ENCODE measurements at regions not wholly inside any gene's neighbourhood (a gene's known extent, or its start where the extent isn't known, plus 50 kb on each side); places are given as distances from the start of the nearest gene placed in this dataset.

GRCh38 chr16:73510852-73511251 is 462.9 kb upstream of the ZFHX3 start:
- Histone ChIP-seq H3K36me3 (no peaks in the 10 kb centered on the region), H3K27ac (no peak overlapping the region), H3K9me3 (no peaks in the 10 kb centered on the region), H3K4me1 (no peaks in the 10 kb centered on the region), H3K27me3 (no peaks in the 10 kb centered on the region), H3K4me3 (no peak overlapping the region)
- DNase-seq (no peak), ATAC-seq (no peak)
- TF ChIP-seq CTCF (IDR thresholded peaks at IDR 0.05) (no peak), POLR2A (IDR thresholded peaks at IDR 0.05) (no peak)
- 69 to 93% (median 81%) methylated on average over 3 of the region's 3 CpGs for WGBS, 4 donors
- intact Hi-C loops (cut with DNase I): no loop called here

GRCh38 chr16:73506568-73507056 is 458.7 kb upstream of the ZFHX3 start:
- no peaks in the 10 kb centered on the region for H3K36me3 ChIP-seq
- ATAC-seq (no peak), DNase-seq (no peak)
- peaks cover 0 to 4% (median 0%) of the 10 kb centered on the region in 12 donors for H3K4me1 ChIP-seq
- no peaks in the 10 kb centered on the region for H3K27me3 ChIP-seq
- no peak overlapping the region for H3K4me3 ChIP-seq
- intact Hi-C loops (cut with DNase I): no loop called here
- no peak for TF ChIP-seq CTCF (IDR thresholded peaks at IDR 0.05)
- TF ChIP-seq POLR2A (IDR thresholded peaks at IDR 0.05): no peak
- H3K27ac ChIP-seq: no peak overlapping the region
- 84 to 89% (median 88%) methylated on average over 13 of the region's 13 CpGs for WGBS, 4 donors
- no peaks in the 10 kb centered on the region for H3K9me3 ChIP-seq

- DNase-seq: no peak
- H3K27ac ChIP-seq: no peak overlapping the region
- H3K4me1 ChIP-seq: peaks cover 0 to 4% (median 0%) of the 10 kb centered on the region in 12 donors
- no peaks in the 10 kb centered on the region for H3K9me3 ChIP-seq
- TF ChIP-seq POLR2A (IDR thresholded peaks at IDR 0.05) (no peak), CTCF (IDR thresholded peaks at IDR 0.05) (no peak)
- ATAC-seq: peak in 1 of 4 donors; percentile 62
- intact Hi-C loops (cut with DNase I): no loop called here
- no peaks in the 10 kb centered on the region for H3K36me3 ChIP-seq
- WGBS, 4 donors: 57 to 60% (median 57%) methylated on average over 5 of the region's 5 CpGs
- H3K27me3 ChIP-seq: no peaks in the 10 kb centered on the region
- H3K4me3 ChIP-seq: peak overlapping the region in 8 of 12 donors; percentile 5 to 51 (median 38)
These were observed 457.6 kb upstream of the ZFHX3 start for GRCh38 chr16:73505577-73505976.

GRCh38 chr16:73504591-73505575 is 457.0 kb upstream of the ZFHX3 start:
- no peak for DNase-seq
- no peaks in the 10 kb centered on the region for H3K9me3 ChIP-seq
- intact Hi-C loops (cut with DNase I): no loop called here
- no peaks in the 10 kb centered on the region for H3K27me3 ChIP-seq
- H3K27ac ChIP-seq: peak overlapping the region in 1 of 12 donors; percentile 13
- H3K4me3 ChIP-seq: peak overlapping the region in 10 of 12 donors; percentile 2 to 51 (median 35)
- WGBS, 4 donors: 46 to 53% (median 50%) methylated on average over 20 of the region's 20 CpGs
- no peaks in the 10 kb centered on the region for H3K36me3 ChIP-seq
- TF ChIP-seq CTCF (IDR thresholded peaks at IDR 0.05) (no peak), POLR2A (IDR thresholded peaks at IDR 0.05) (no peak)
- peak in 1 of 4 donors; percentile 30 for ATAC-seq
- H3K4me1 ChIP-seq: peaks cover 0 to 4% (median 0%) of the 10 kb centered on the region in 12 donors
